Inflammatory macrophage (primary cell): ENCODE measurements at regions not wholly inside any gene's neighbourhood (a gene's known extent, or its start where the extent isn't known, plus 50 kb on each side); places are given as distances from the start of the nearest gene placed in this dataset.
A peak's percentile ranks its signal among the peaks of the same experiment; 100 is the strongest.
"Not testable (repeated sequence)": the region's sequence is repeated elsewhere in the genome, so short reads cannot be mapped to it uniquely, and the experiment has no call there.

Source experiments
- DNase-seq, 2 donors: peaks; one replicate each; pipeline ENCODE4 v3.0.0-alpha.2; 2020 to 2022

DNA sequence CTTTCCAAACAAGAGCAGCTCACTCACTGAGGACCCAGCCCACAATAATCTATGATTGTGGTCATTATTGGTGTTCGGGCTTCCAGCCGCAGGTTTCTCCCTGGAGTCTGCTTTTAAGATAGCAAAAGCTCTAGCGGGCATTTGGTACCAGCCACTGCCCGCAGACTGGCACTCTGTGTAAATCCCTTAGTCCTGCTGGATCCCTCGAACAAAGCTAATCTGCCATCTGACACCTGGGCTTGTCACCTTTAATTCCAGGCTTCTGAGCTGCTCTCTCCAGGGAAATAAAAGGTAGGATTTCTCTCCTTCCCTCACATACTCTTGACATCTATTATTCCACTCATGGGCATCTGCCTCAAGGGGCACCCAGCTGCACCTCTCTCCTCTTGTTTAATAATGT, 158.7 kb downstream of the PDCD6IP start:
- no peak for DNase-seq

GRCh38 chr3:33958661-33959060, 160.2 kb downstream of the PDCD6IP start:
- no peak for DNase-seq

DNA sequence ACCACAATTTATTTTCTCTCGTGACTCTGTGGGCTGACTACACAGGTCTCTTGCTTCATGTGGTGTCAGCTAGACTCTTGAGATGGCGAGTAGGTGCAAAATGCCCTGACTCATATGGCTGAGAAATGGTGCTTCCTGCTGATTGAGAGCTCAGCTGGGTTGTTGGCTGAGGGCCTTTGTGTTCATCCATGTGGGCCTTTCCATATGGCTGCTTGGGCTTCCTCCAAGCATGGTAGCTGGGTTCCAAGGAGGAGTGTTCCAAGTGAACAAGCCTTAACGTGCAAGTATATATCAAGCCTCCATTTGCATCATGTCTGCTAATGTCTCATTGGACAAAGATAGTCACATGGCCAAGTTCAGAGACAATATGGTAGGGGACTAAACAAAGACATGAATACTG, 164.0 kb downstream of the PDCD6IP start:
- DNase-seq: no peak

DNA sequence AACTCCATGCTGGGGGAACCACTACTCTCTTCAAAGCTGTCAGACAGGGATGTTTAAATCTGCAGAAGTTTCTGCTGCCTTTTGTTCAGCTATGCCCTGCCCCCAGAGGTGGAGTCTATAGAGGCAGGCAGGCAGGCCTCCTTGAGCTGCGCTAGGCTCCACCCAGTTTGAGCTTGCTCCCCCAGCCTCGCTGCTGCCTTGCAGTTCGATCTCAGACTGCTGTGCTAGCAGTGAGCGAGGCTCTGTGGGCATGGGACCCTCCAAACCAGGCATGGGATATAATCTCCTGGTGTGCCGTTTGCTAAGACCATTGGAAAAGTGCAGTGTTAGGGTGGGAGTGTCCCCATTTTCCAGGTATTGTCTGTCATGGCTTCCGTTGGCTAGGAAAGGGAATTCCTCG, 171.8 kb downstream of the PDCD6IP start:
- not testable (repeated sequence) for DNase-seq

GRCh38 chr3:33971055-33971454, 172.6 kb downstream of the PDCD6IP start:
- DNase-seq: no peak

DNA sequence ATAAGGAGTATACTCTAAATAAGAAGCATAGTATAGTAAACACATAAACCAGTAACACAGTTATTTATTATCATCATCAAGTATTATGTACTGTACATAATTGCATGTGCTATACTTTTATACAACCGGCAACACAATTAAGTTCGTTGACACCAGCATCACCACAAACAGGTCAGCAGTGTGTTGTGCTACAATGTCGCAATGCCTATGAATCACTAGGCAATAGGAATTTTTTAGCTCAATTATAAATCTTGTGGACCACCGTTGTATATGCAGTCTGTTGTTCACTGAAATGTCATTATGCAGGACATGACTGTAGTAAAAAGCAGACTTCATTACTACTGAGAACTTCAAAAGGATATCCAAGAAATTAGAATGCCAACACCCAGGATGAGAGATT, 177.0 kb downstream of the PDCD6IP start:
- DNase-seq: no peak

- DNase-seq: no peak
Observed at GRCh38 chr3:33977227-33977626, 178.8 kb downstream of the PDCD6IP start.

GRCh38 chr3:33980252-33980651, 181.8 kb downstream of the PDCD6IP start:
- DNase-seq: no peak

DNA sequence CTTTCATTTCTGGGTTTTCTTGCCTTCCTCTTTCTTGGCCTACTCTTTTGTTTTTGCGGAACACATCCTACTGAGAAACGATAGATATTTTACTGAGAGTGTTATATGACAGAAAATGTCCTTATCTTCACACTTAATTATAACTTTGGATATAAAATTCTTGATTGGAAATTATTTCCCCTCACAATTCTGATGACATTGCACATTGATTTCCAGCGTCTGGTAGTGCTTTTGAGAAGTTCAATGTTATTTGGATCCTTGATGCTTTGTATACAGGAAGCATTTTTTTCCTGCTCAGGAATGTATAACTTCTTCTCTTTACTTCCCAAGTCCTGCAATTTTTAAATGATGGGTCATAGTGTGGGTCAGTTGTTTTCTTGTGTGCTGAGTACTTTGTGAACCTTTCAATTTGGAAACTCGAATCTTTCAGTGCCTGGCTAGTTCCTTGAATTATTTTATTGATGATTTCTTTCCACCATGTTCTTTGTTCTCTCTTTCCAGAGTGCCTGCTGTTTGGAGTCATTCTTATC, 183.9 kb downstream of the PDCD6IP start:
- DNase-seq: no peak

DNA sequence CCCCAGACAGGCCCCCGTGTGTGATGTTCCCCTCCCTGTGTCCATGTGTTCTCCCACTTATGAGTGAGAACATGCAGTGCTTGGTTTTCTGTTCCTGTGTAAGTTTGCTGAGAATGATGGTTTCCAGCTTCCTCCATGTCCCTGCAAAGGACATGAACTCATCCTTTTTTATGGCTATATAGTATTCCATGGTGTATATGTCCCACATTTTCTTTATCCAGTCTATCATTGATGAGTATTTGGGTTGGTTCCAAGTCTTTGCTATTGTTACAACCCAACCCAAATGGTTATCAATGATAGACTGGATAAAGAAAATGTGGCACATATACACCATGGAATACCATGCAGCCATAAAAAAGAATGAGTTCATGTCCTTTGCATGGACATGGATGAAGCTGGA, 184.5 kb downstream of the PDCD6IP start:
- DNase-seq: not testable (repeated sequence)

DNA sequence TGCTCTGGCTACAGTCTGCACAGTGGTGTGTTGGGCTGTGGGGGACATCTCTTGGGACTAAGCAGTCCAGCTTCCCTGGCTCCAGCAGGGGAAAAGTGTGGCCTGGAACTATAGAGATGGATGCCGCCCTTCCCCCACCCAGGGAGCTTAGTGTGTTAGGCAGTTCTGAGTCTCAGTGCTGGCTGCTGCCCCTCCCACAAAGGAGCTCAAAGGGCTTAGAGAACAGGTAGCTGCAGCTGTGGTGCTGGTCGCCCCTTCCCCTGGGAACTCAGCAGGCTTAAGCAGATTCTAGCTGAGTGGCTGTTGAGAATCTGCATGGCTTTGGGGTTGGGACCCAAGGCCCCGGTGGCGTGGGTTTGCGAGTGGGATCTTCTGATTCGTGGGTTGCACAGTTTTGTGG, 190.8 kb downstream of the PDCD6IP start:
- DNase-seq: no peak

DNA sequence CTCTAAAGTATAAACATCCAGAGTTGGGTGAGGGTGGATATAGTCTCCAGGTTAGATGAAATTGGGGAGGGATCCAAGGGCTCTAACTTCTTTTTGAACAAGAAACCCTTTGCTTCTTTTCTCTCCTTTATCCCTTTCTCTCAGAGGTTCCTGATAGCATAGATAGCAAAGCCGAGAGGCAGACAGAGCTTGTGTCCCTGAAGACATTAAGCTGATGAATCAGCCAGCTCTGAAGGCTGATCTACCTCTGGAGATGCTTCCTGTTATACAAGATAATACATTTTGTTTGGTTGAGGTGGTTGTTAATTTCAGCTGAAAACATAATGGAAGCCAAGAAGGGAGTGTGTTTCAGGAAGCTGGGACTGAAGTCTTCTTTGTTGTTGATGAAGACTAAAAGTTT, 193.2 kb downstream of the PDCD6IP start:
- no peak for DNase-seq

- DNase-seq: no peak
Observed at GRCh38 chr3:33993631-33994030, 195.2 kb downstream of the PDCD6IP start.

GRCh38 chr3:33994568-33994967, 196.1 kb downstream of the PDCD6IP start:
- DNase-seq: no peak

- DNase-seq: no peak
Observed at GRCh38 chr3:34000301-34000700, 201.9 kb downstream of the PDCD6IP start.

- DNase-seq: no peak
Observed at GRCh38 chr3:34001022-34001421, 202.6 kb downstream of the PDCD6IP start.

GRCh38 chr3:34001990-34002389, 203.6 kb downstream of the PDCD6IP start:
- DNase-seq: no peak

GRCh38 chr3:34002569-34003100, 204.2 kb downstream of the PDCD6IP start:
- DNase-seq: no peak

DNA sequence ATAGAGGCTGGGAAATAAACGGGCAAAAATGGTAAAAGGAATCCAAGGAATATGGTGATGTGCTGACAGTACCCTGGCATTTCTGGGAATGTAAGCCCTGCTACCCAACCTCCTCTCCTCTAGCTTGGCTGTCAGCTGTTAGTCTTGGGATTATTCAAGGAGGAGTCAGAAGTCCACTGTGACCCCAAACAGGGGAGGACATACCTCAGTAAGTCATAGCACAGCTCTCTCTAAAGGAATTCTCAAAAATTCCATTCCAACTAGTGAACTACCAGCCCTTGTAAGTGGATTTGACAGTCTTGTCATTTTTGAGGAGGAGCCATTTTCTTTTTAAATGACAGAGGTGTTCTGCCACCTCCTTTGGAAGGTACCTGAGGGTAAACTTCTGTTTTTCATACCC, 207.5 kb downstream of the PDCD6IP start:
- no peak for DNase-seq

DNA sequence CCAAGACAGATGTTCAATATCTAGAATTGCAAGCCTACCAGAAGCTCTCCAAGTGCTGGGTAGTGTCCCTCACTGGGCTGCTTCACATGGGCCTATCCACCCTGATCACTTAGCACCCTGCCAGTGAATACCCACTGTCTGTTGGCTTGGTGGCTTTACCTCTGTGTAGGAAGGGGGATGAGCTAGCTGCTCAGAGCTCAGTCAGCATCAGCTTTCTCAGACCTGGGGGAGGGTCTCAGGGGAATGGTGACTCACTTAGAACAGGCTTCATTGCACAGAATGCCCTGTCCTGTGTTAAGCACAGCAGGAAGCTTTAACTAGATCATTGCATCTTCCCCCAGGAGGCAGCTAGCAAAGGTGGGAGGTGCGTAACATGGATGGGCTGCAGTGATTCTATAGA, 209.8 kb downstream of the PDCD6IP start:
- no peak for DNase-seq

DNA sequence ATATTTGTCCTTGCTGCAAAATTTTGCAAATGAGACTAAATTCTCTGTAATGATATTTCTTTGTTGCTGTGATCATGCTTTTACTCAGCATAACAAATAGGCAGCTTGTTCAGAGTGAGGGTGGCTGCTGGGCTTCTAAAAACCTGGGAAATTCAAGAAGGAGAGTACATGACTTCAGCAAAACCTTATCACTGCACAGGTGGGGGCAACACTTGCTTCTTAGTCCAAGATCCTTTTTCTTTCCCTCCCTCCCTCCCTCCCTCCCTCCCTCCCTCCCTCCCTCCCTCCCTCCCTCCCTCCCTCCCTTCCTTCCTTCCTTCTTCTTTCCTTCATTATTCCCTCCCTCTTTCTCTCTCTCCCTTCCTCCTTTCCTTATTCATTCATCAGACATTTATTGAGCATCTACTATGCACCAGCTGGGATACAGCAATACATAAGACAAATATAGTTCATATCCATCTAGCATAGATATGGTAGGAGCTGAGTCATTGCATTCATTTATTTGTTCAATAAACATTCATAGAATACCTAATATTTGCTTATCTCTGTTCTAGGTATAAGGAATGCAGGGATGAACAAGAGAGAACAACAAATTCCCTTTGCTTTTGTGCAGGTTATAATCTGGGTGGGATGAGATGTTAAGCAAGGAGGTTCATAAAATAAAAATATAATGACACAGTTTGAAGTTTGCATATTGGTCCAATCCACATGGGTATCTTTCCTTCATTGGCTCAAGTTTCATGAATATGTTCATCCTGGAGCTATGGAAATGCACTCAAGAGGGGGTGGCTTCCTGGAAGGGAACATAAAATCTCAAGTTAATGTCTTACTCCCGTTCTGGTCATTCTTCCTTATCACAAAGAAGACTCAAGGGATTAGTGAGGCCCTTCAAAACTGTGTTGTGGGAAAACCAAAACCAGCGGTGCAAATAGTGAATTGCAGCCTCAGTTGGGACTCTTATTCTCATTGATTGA, 210.7 kb downstream of the PDCD6IP start:
- DNase-seq: no peak

DNA sequence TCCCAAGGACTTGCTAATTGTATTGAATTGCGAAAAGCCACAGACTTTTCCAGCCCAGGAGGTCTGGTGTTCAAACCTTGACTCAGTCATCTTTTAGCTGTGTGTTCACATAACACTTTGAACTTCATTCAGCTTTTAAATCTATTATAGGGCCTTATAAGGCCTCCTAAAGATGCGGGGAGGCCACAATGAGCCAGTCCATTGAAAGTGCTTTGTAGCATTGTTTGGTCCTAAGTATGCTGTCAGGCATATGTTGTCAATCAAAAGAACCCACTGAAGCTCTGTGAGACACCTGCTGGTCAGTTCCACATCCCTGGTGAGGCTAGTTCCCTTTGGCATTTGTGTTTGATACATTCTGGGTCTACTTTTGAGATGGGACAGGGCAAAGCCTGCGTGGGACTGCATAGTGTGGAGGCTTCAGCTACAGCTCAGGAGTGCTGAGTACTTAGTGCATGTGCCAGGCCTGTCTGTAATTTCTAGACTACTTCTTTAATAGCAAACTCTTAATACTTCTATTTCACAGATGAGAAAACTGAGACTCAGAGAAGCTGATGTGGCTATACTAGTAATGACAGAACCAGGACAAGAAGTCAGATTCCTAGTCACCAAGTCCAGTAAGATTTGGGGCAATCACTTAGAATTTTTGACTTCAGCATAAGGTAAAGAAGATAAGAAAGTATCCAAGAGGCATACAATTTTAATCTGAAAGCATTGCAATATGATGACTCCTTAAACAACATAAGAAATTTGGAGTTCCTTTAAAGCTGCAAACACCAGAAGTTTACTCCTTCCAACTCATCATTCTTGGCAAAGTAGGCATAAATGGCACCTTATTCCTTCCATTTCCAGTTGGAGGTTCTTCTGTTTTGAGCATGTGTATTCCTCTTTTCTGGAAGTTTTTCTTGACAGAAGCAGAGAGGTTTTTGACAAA, 213.0 kb downstream of the PDCD6IP start:
- no peak for DNase-seq

DNA sequence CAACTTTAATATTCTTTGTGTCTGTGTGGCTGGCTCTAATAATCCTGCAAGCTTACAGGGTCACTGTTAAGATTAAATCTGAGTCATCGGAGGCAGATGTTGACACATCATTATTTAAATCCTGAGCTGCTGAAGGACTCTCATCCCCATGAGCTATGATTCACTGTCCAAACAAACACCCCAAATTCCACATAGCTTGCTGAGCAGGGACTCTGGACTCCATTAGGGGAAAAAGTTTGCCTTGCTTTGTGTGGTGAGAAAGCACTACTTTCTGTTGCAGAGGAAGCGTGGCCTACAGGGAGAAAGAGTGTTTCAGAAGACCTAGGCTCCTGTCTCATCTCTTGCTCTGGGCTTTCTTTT, 213.7 kb downstream of the PDCD6IP start:
- DNase-seq: peak in 1 of 2 donors; percentile 8
